ENCODE measurements at regions not wholly inside any gene's neighbourhood (a gene's known extent, or its start where the extent isn't known, plus 50 kb on each side); places are given as distances from the start of the nearest gene placed in this dataset.

DNA sequence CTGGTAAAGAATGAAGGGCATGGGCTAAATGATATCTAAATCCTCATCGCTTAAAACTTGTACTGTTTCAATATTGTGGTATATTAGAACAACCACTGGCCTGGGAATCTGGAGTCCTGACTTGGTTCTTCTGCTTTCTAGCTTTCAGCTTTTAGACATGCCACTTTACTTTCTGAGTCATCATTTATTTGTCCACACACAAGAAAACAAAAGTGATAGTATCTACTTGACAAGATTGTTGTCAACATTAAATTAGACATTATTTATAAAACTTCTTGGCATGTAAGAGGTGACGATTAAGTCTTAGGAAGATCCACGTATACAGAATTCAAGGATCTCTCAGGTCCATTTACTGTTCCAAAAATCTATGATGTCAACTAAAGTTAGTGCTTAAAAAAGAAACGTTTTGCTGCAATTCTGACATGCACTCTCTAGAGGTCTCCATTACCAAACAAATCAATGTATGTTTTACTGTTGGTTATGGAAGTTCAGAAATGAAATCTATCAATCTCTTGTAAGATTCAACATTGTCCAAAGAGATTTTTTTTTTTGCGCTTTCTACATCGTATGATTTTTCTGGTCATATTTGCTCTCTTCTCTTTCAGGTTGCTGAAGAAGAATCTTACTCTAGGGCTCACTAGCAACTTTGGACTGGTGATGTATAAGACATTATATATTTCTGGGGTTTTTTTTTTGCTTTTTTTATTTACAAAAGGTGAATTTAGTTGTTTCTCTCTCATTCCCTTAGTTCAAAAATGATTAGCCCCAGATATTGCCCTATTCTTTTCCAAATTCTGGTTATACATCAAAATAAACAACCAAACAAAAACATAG is 53.6 kb upstream of the DYNC1I1 start:
- DNase-seq: no peak

DNA sequence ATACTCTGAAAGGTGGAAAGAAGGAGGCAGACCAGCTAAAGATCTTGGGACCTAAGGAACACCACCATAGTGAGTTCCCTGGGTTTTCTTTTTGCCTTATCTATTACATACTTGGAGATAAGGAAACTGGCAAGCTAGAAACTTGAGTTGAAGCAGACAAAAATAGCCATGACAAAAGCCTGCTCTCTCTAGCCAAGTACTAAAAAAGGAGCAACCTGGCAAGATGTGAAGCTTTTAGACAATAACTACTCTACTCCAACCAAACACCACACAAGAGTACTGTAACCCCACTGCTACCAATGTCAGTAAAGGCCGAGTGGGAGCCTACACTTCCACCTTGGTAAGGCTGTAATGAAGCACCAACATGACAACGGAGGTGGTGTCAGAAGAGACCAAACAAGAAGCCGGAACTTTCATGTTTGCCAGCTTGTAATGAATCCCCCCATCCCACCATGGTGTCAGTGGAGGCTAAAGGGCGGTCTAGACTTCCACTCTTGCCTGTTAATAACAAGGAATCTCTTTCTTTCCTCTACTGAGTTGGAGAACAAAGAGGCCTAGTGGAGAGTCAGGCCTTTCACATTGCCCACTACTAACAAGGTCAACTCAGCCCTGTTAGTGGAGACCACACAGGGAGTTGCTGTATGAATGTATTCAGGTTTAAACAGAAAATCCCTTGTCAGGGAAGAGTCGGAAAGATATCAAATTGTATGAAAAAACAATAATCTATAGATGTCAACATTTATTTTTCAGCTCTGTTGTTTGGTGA is 55.8 kb upstream of the DYNC1I1 start:
- DNase-seq: no peak

DNA sequence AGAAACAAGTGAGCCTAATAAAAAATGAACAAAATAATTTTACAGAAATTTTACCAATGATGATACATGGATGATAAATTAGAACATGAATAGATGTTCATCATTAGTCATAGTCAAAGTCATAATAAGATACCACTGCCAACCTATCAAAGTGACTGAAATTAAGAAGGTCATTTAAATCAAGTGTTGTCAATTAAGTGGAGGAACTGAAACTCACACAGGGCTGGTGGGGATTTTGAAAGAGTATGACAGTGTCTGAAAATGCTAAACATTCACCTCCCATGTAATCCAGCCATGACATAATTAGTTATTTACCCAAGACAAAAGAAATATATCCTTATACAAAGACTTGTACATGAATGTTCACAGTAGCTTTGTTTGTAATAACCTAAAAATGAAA is 57.1 kb upstream of the DYNC1I1 start:
- no peak for DNase-seq

DNA sequence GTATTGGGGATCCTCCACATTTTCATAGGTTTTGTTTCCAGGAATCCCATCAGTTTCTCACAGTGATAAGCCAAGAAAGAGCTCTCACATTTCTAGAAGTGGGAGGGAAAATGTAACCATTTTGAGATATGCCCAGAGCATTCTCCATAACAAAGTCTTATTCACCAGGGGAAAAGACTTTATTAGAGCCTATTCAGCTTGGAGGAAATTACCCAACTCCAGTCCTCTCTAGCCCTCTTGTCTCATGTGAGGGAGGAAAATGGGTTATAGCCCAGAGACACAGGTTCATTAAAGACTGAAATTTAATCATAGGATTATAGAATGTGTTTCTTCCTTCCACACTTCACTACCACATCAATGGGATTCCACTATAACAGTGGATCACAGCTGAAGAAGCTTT is 61.6 kb upstream of the DYNC1I1 start:
- DNase-seq: no peak

DNA sequence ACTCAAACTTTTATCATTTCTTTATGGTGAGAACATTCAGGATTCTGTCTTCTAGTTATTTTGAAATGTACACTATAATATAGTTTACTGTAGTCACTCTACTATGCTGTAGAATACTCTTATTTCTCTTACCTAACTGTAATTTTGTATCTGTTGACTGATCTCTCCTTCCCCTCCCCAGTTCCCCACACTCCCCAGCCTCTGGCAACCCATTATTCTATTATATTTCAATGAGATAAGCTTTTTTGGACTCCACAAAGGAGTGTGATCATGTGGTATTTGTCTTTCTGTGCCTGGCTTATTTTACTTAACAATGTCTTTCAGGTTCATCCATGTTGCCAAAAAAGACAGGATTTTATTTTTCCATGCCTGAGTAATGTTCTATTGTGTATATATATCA is 71.4 kb upstream of the DYNC1I1 start:
- no peak for DNase-seq

DNA sequence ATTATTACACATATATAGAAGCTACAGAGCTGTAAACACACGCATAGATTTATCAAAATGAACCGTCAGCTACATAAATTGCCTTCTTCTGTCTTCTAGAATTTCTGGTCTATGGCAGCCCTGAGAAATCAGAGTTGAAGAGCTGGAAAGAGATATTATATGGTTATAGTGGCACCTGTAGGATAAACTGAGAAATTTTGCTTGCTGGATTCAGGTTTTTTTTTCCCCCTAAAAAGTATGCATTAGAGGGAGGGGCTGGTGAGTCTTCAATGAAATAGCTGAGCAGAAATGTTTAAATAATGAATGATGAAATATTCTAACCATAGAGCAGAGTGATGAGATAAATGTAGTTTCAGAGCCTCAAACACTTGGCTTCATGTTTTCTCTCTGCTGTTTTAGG is 78.0 kb upstream of the DYNC1I1 start:
- DNase-seq: no peak

DNA sequence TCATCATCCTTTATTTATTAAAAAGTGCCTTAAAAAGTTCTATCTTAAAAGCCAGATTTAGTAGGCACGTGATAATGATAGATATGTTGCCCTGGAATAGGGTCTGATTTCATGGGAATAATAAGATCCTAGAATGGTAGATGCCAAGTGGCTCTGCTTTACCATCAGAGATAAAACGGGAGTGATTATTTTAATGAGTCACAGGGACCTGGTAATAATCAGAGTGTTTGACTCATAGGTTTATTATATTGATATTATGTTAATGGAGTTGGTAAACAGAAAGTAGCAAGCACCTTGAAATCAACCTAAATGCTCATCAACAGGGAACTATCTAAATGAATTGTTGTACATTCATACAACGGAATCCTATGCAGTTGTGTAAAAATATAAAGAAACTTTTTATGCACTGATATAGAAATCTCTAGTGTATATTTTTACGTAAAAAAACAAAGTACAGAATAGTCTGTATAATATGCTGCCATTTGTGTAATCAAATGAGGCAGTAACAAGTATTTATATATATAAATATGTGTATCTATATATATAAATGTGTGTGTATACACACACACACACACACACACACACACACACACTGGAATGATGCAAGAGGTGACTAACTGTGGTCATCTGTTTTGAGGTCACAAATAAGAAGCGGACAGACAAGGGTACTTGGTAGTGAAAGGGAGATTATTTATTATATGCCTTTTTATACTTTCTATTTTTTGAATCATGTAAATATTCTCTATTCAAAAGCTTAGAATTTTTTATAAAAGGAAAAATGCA is 78.6 kb upstream of the DYNC1I1 start:
- DNase-seq: no peak

DNA sequence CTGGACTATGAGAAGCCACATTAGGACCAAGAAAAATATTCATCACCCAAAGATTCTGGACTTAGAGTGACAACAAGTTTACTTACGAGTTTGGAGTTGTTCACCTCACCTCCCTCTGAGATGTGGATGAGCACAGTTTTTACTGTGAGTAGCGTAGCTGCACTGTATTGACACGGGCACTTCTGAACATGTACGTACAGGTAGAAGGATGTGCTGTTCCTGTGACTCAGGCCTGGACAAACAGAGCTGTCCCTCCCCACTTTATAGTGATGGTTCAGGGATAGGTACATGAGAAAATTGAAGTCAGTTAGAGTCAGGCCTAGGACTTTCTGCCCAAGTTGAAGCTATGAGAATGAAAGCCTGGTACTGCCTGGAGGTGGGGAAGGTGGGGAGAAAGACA is 80.9 kb upstream of the DYNC1I1 start:
- no peak for DNase-seq

DNA sequence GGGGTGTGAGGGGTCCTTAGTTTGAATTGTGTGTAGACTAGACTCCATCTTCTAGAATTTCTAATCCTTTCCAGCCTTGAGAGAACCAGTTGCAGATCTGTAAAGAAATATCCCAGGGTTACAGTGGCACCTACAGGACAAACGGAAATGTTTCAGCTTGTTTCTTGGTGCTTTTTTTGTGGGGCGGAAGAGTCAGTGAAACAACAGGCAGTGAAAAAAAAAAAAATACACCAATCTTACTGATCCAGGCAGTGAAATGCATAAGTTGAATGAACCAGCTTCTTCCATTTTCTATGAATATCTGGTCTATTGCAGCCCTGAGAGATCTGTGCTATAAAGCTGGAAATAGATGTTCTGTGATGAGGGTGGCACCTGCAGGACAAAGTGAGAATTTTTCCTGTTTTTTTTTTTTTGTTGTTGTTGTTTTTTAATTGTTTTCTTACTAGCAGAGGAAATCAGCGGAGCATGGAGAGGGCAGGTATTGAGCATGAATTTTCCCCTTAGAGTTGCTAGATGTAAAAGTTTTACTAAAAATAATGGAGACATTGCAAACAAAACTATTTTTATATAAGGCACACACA is 81.9 kb upstream of the DYNC1I1 start:
- peak; percentile 48 for DNase-seq

DNA sequence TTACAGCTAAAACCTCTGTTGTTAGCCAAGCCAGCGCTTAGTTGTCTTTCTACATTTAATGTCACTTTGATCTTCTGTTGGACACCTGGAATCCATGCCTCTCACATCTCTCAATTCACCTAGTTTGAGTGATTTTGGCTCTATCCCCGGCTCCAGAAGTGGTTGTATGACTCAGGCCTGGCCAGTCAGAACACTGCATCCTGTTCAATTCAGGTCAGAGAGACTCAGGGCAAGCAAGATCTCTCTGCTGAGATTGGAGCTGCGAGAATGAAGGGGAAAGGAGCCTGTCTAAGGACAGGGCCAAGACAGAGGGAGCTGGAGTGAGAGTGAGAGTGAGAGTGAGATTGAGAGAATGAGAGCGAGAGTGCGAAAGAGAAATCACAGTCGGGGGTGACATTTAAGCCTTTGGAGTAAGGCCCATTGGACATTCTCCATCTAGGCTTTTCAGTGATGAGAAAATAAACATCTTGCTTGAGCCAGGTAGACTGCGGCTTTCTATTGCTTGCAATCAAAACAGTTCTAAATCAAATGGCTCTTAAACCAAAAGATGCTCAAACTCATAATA is 83.3 kb upstream of the DYNC1I1 start:
- no peak for DNase-seq

DNA sequence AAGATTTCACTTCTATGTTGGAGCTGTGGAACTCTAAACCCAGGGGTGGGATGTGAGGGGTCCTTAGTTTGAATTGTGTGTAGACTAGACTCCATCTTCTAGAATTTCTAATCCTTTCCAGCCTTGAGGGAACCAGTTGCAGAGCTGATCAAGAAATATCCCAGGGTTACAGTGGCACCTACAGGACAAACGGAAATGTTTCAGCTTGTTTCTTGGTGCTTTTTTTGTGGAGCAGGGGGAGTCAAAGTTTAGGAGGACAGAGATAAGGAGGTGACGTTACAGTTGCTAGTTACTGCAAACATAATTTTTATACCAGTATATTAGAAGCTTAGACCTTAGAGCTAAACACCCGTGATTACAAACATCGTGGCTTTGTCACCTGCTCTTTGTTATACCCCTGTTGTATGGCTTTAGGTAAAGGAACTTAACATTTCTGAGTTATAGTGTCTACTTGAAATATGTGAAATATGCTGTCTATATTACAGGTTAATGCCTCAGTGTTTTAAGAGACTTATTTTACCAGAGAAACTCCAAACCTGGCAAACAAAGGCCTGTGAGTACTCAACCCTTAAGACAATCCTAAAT is 84.5 kb upstream of the DYNC1I1 start:
- DNase-seq: peak; percentile 22

DNA sequence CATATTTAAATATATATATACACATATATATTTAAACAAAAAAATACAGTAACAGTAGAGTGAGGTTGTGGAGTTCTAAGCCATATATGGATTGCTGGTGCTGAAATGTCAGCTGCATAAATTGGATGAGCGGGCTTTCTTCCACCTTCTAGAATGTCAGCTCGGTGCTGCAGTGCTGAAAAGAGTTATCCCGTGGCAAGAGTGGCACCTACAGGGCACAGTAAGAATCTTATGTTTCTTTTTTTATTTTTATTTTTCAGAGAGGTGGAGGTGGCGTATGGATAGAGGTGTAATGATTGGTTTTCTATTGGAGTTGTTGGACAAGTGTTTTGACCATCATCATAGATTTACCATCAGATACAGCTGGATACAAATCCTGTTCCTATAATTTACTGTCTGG is 86.2 kb upstream of the DYNC1I1 start:
- peak; percentile 46 for DNase-seq

DNA sequence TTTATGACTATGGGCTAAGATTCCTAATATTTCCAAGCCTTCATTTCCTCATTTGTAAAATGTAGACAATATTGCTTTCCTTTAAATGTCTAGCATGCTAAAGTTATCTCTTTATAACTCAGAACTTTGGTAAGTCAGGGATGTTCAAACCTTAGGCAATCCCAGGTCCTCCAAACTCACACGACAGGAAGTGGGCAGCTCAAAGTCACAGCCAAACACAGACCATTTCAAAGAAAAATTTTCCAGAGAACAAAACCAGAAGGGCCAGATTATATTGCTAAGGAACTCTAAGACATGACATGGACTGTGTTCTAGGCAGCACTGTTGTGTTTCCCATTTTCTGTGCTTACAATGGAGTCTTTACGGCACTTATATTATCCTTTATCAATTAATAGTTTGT is 87.8 kb upstream of the DYNC1I1 start:
- no peak for DNase-seq

DNA sequence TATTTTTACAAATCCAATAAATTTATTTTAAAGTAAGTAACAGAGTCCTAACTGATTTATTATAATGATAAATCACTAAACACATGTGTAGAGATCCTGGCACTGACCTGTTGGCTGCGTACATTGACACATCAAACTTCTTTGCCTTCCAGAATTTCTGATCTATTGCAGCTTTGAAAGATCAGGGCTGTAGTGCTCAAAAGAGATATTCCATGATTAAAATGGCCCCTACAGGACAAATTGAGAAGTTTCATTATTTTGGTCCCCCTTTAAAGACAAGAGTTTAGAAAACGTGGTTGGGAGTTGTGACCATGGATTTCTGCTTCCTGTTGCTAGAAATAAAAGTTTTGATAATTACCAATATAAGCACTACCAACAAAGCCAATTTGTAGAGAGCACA is 87.7 kb upstream of the PDK4 start:
- DNase-seq: peak; percentile 51

DNA sequence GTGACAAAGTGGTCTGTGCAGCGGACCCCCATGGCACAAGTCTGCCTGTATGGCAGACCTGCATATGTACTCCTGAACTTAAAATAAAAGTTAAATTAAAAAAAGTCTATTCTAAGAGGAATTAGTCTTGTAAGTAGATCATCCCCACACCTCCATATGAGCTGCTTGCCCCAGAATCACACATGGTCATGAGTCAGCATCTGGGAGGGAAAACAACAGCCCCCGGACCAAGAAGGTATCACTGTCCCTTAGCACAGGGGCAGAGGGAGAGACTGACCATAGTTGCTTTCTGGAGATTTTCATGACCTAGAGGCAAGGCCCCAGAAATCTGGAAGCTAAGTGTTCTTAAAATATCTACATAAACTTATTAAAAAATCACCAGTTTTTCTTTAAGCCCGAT is 86.6 kb upstream of the PDK4 start:
- DNase-seq: no peak

DNA sequence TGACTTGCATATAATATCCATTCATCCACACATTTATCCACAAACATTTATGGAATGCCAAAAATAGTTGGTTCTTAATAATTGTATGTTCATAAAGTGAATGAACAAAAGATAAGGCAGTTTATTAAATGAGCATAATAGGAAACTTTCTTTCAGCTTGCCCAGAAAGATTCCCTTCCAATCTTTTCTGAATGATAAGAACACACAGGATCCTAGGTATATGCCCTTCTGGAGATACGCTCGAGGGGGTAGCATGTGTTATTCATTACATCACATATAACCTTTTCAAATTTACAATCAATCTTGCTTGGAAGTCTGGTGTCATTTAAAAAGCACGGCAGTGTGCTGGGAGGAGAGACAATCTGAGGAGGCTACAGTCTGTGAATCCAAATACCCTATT is 80.4 kb upstream of the PDK4 start:
- DNase-seq: no peak

DNA sequence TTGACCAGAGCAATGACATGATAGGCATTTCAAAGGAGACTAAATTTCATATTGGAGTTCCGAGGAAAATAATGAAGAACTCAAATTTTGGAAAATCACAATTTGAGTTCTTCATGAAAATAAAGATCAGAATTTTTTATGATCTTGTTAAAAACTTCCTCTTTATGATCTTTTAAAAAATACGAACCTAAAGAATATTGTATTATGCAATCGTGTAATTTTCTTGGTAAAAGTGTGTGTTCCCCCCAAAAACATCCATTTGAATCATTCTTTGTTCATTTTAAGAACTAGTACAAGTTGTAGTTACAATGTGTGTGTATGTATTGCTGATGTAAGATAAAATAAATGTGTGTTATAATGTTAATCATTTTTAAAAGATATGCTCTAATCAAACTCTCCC is 79.3 kb upstream of the PDK4 start:
- no peak for DNase-seq

DNA sequence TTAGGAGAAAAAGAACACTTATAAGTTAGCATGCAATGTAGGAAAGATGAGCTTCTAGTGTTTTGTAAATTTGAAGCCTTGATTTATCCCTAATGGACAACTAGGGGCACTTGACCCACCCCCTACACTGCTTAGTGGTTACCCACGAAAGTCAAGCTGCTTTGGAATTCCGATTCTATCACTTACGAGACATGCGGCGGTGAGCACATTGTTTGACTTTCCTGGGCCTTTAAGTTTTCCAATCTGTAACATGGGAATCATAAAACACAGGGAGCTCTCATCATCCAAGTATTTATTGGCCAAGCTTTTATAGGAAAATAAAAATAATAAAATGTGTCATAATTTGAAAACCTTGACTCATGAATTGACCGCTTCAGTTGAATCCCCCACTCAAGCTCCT is 78.7 kb upstream of the PDK4 start:
- no peak for DNase-seq

DNA sequence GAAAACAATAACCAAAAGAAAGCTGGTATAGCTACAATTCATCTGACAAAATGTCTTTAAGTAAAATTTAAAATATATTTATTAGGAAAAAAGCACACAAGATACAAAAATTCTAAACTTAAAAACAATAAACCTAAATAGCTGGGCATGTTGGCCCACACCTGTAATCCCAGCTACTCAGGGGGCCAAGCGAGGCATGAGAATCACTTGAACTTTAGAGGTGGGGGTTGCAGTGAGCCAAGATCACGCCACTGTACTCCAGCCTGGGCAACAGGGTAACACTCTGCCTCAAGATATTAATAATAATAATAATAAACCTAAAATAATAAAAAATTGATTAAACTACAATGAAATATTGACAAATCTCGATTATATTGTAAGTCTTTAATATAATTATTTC is 77.8 kb upstream of the PDK4 start:
- no peak for DNase-seq

DNA sequence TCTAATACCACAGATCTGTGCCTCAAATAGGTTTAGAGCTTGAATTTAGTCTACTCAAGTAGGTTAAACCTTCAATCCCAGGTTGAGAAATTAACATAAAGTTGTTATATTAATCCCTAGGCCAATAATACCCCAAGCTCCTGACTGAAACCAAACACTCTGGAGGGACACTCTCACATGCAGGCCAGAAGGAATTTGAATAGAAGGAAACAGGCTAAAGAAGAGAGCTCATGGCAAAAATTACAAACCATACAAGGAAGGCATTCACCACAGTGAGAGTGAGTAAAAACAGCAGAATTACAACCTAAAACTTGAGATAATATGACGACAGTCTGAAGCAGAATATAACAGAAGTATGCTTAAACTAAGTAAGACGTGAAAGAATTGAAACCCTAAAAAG is 76.1 kb upstream of the PDK4 start:
- no peak for DNase-seq

DNA sequence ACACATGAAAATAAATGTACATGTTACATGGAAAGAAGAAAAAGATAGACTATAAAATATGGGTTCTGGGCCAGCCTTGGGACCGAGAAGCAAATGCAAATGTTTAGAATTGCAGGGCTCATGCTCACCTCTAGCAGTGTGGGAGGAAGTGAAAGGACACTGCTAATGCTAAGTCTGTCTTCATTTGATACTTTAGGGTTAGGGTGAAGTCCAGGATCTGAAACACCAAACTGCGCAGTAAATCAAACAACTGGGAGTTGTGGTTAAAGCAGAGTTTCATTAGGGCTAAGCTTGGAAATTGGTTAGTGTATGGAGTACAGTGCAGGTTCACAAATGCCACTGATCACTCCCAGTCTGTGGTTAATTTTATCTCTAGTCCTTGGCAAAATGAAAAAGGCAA is 73.2 kb upstream of the PDK4 start:
- no peak for DNase-seq

Measured in muscle of arm (tissue), 1 donor.